HG02852 (cell line): ENCODE measurements at regions not wholly inside any gene's neighbourhood (a gene's known extent, or its start where the extent isn't known, plus 50 kb on each side); places are given as distances from the start of the nearest gene placed in this dataset.

Experiments
- ATAC-seq: cut with Tn5 transposase; IDR thresholded peaks from one replicate; pipeline ENCODE4 v1.9.1; 2021; ENCODE audit warnings: mild to moderate bottlenecking, moderate library complexity; ENCODE audit not compliant: unreplicated experiment

GRCh38 chr2:207286106-207286505 is 120.4 kb upstream of the KLF7 start:
- ATAC-seq = peak; percentile 40

GRCh38 chr2:207288628-207289027 is 122.9 kb upstream of the KLF7 start:
- peak; percentile 62 for ATAC-seq

GRCh38 chr2:207289295-207290018 is 123.7 kb upstream of the KLF7 start:
- ATAC-seq = no peak

- no peak for ATAC-seq
Measured at GRCh38 chr2:207290833-207291624, 125.3 kb upstream of the KLF7 start.

GRCh38 chr2:207291625-207292252 is 126.0 kb upstream of the KLF7 start:
- peak; percentile 72 for ATAC-seq

- ATAC-seq = no peak
Measured at GRCh38 chr2:207296265-207296948, 130.7 kb upstream of the KLF7 start.

GRCh38 chr2:207300817-207301216 is 135.1 kb upstream of the KLF7 start:
- no peak for ATAC-seq

GRCh38 chr2:207304761-207305160 is 139.0 kb upstream of the KLF7 start:
- no peak for ATAC-seq

GRCh38 chr2:207308519-207309224 is 142.9 kb upstream of the KLF7 start:
- ATAC-seq = no peak

GRCh38 chr2:207311316-207312005 is 145.7 kb upstream of the KLF7 start:
- ATAC-seq = peak; percentile 91

- no peak for ATAC-seq
Measured at GRCh38 chr2:207312006-207312356, 146.2 kb upstream of the KLF7 start.

GRCh38 chr2:207313947-207314346 is 148.2 kb upstream of the KLF7 start:
- no peak for ATAC-seq

- no peak for ATAC-seq
Measured at GRCh38 chr2:207315131-207315530, 149.4 kb upstream of the KLF7 start.

- ATAC-seq = no peak
Measured at GRCh38 chr2:207316484-207316883, 150.7 kb upstream of the KLF7 start.

GRCh38 chr2:207316906-207317305 is 151.2 kb upstream of the KLF7 start:
- no peak for ATAC-seq

- no peak for ATAC-seq
Measured at GRCh38 chr2:207317378-207317984, 151.7 kb upstream of the KLF7 start.

GRCh38 chr2:207318181-207318628 is 152.5 kb upstream of the KLF7 start:
- no peak for ATAC-seq

- ATAC-seq = no peak
Measured at GRCh38 chr2:207319316-207319715, 153.6 kb upstream of the KLF7 start.

GRCh38 chr2:207320381-207321159 is 154.8 kb upstream of the KLF7 start:
- ATAC-seq = no peak
